ENCODE measurements at regions not wholly inside any gene's neighbourhood (a gene's known extent, or its start where the extent isn't known, plus 50 kb on each side); places are given as distances from the start of the nearest gene placed in this dataset.

- no peaks in the 10 kb centered on the region for H3K27me3 ChIP-seq (ENCODE audit: control insufficient read depth, insufficient read depth, low read length)
- no peaks in the 10 kb centered on the region for H3K79me2 ChIP-seq (ENCODE audit: control insufficient read depth, insufficient read depth, low read length)
- H2AFZ ChIP-seq (ENCODE audit: low read length), result no peak overlapping the region
- no peak for DNase-seq (ENCODE audit: low read depth in 2 of 2)
- no peak overlapping the region for H3K4me2 ChIP-seq (ENCODE audit: extremely low read depth, insufficient read depth, low read length)
- no peaks in the 10 kb centered on the region for H3K36me3 ChIP-seq (ENCODE audit: control insufficient read depth, insufficient read depth, low read length)
- H3K9ac ChIP-seq (ENCODE audit: insufficient read depth, low read length), result no peak overlapping the region
- H3K9me3 ChIP-seq (ENCODE audit: control insufficient read depth, insufficient read depth, low read depth, low read length), result no peaks in the 10 kb centered on the region
- H4K20me1 ChIP-seq (ENCODE audit: control insufficient read depth, extremely low read depth, insufficient read depth, low read length), result no peaks in the 10 kb centered on the region
- H3K4me1 ChIP-seq (ENCODE audit: control insufficient read depth, extremely low read depth, insufficient read depth, low read length), result no peaks in the 10 kb centered on the region
- no peak overlapping the region for H3K27ac ChIP-seq (ENCODE audit: insufficient read depth, low read length)
- TF ChIP-seq CTCF (conservative IDR thresholded peaks at IDR 0.05 in 1 of 2, IDR thresholded peaks at IDR 0.05 in 1 of 2; ENCODE audit: low read depth in 1 of 2, low read length in 2 of 2), result no peak
- TF ChIP-seq EZH2 (IDR thresholded peaks at IDR 0.05; ENCODE audit: low read length, missing control alignments), result no peak
- no peak overlapping the region for H3K4me3 ChIP-seq (replicated peaks in 1 of 4; ENCODE audit: control extremely low read depth in 1 of 4, insufficient read depth in 1 of 4, low read depth in 3 of 4, low read length in 4 of 4)
Observed at GRCh38 chr11:131278472-131278871, 91.9 kb upstream of the NTM start.

GRCh38 chr11:131279654-131280384 is 90.6 kb upstream of the NTM start:
- Histone ChIP-seq H3K36me3 (ENCODE audit: control insufficient read depth, insufficient read depth, low read length) (no peaks in the 10 kb centered on the region), H3K27me3 (ENCODE audit: control insufficient read depth, insufficient read depth, low read length) (no peaks in the 10 kb centered on the region), H3K9ac (ENCODE audit: insufficient read depth, low read length) (no peak overlapping the region), H3K27ac (ENCODE audit: insufficient read depth, low read length) (no peak overlapping the region), H3K9me3 (ENCODE audit: control insufficient read depth, insufficient read depth, low read depth, low read length) (no peaks in the 10 kb centered on the region), H3K4me2 (ENCODE audit: extremely low read depth, insufficient read depth, low read length) (no peak overlapping the region), H3K4me3 (replicated peaks in 1 of 4; ENCODE audit: control extremely low read depth in 1 of 4, insufficient read depth in 1 of 4, low read depth in 3 of 4, low read length in 4 of 4) (no peak overlapping the region), H3K4me1 (ENCODE audit: control insufficient read depth, extremely low read depth, insufficient read depth, low read length) (no peaks in the 10 kb centered on the region), H2AFZ (ENCODE audit: low read length) (no peak overlapping the region), H3K79me2 (ENCODE audit: control insufficient read depth, insufficient read depth, low read length) (no peaks in the 10 kb centered on the region), H4K20me1 (ENCODE audit: control insufficient read depth, extremely low read depth, insufficient read depth, low read length) (no peaks in the 10 kb centered on the region)
- peak in 1 of 2 donors; percentile 12 for DNase-seq (ENCODE audit: low read depth in 2 of 2)
- TF ChIP-seq EZH2 (IDR thresholded peaks at IDR 0.05; ENCODE audit: low read length, missing control alignments) (no peak), CTCF (conservative IDR thresholded peaks at IDR 0.05 in 1 of 2, IDR thresholded peaks at IDR 0.05 in 1 of 2; ENCODE audit: low read depth in 1 of 2, low read length in 2 of 2) (no peak)

- H3K27ac ChIP-seq (ENCODE audit: insufficient read depth, low read length), result no peak overlapping the region
- H3K4me3 ChIP-seq (replicated peaks in 1 of 4; ENCODE audit: control extremely low read depth in 1 of 4, insufficient read depth in 1 of 4, low read depth in 3 of 4, low read length in 4 of 4), result no peak overlapping the region
- no peaks in the 10 kb centered on the region for H3K27me3 ChIP-seq (ENCODE audit: control insufficient read depth, insufficient read depth, low read length)
- no peaks in the 10 kb centered on the region for H3K9me3 ChIP-seq (ENCODE audit: control insufficient read depth, insufficient read depth, low read depth, low read length)
- no peaks in the 10 kb centered on the region for H3K36me3 ChIP-seq (ENCODE audit: control insufficient read depth, insufficient read depth, low read length)
- H3K9ac ChIP-seq (ENCODE audit: insufficient read depth, low read length), result no peak overlapping the region
- no peak overlapping the region for H3K4me2 ChIP-seq (ENCODE audit: extremely low read depth, insufficient read depth, low read length)
- H4K20me1 ChIP-seq (ENCODE audit: control insufficient read depth, extremely low read depth, insufficient read depth, low read length), result no peaks in the 10 kb centered on the region
- no peaks in the 10 kb centered on the region for H3K4me1 ChIP-seq (ENCODE audit: control insufficient read depth, extremely low read depth, insufficient read depth, low read length)
- TF ChIP-seq CTCF (conservative IDR thresholded peaks at IDR 0.05 in 1 of 2, IDR thresholded peaks at IDR 0.05 in 1 of 2; ENCODE audit: low read depth in 1 of 2, low read length in 2 of 2) (no peak), EZH2 (IDR thresholded peaks at IDR 0.05; ENCODE audit: low read length, missing control alignments) (no peak)
- no peak overlapping the region for H2AFZ ChIP-seq (ENCODE audit: low read length)
- H3K79me2 ChIP-seq (ENCODE audit: control insufficient read depth, insufficient read depth, low read length), result no peaks in the 10 kb centered on the region
- no peak for DNase-seq (ENCODE audit: low read depth in 2 of 2)
Observed at GRCh38 chr11:131281316-131281715, 89.1 kb upstream of the NTM start.
